ENCODE measurements at regions not wholly inside any gene's neighbourhood (a gene's known extent, or its start where the extent isn't known, plus 50 kb on each side); places are given as distances from the start of the nearest gene placed in this dataset.

GRCh38 chr16:65933703-65934102, 432.8 kb upstream of the CDH5 start (continued):
- TF ChIP-seq SP1 (CRISPR knock-in tag; conservative IDR thresholded peaks at IDR 0.05) (no peak), IRF2 (CRISPR knock-in tag; IDR thresholded peaks at IDR 0.05; ENCODE audit: borderline replicate concordance, low read depth) (no peak), ZNF532 (CRISPR knock-in tag; IDR thresholded peaks at IDR 0.05; ENCODE audit: borderline replicate concordance) (no peak), EMX1 (CRISPR knock-in tag; IDR thresholded peaks at IDR 0.05) (no peak), OVOL2 (CRISPR knock-in tag; IDR thresholded peaks at IDR 0.05; ENCODE audit: borderline replicate concordance) (no peak), SMAD3 (CRISPR knock-in tag; IDR thresholded peaks at IDR 0.05; ENCODE audit: borderline replicate concordance) (no peak), ZNF671 (CRISPR knock-in tag; IDR thresholded peaks at IDR 0.05) (no peak)
- TF ChIP-seq, protein P1, sequence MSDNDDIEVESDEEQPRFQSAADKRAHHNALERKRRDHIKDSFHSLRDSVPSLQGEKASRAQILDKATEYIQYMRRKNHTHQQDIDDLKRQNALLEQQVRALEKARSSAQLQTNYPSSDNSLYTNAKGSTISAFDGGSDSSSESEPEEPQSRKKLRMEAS (CRISPR knock-in tag; IDR thresholded peaks at IDR 0.05): no peak

GRCh38 chr16:65932350-65933072, 434.0 kb upstream of the CDH5 start:
- Mint-ChIP-seq H3K27ac (no peak overlapping the region), H3K27me3 (ENCODE audit: low read depth) (peaks cover 4% of the 10 kb centered on the region), H3K4me3 (no peak overlapping the region), H3K4me1 (no peaks in the 10 kb centered on the region), H3K36me3 (peaks cover 8% of the 10 kb centered on the region), H3K9me3 (peaks cover 40% of the 10 kb centered on the region)
- no peak for DNase-seq (ENCODE audit: low spot score)
- no peak for ATAC-seq
- TF ChIP-seq, protein P2, sequence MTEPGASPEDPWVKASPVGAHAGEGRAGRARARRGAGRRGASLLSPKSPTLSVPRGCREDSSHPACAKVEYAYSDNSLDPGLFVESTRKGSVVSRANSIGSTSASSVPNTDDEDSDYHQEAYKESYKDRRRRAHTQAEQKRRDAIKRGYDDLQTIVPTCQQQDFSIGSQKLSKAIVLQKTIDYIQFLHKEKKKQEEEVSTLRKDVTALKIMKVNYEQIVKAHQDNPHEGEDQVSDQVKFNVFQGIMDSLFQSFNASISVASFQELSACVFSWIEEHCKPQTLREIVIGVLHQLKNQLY (CRISPR knock-in tag; IDR thresholded peaks at IDR 0.05): no peak
- TF ChIP-seq, protein P3, sequence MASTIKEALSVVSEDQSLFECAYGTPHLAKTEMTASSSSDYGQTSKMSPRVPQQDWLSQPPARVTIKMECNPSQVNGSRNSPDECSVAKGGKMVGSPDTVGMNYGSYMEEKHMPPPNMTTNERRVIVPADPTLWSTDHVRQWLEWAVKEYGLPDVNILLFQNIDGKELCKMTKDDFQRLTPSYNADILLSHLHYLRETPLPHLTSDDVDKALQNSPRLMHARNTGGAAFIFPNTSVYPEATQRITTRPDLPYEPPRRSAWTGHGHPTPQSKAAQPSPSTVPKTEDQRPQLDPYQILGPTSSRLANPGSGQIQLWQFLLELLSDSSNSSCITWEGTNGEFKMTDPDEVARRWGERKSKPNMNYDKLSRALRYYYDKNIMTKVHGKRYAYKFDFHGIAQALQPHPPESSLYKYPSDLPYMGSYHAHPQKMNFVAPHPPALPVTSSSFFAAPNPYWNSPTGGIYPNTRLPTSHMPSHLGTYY (CRISPR knock-in tag; IDR thresholded peaks at IDR 0.05): no peak
- TF ChIP-seq, protein P4, sequence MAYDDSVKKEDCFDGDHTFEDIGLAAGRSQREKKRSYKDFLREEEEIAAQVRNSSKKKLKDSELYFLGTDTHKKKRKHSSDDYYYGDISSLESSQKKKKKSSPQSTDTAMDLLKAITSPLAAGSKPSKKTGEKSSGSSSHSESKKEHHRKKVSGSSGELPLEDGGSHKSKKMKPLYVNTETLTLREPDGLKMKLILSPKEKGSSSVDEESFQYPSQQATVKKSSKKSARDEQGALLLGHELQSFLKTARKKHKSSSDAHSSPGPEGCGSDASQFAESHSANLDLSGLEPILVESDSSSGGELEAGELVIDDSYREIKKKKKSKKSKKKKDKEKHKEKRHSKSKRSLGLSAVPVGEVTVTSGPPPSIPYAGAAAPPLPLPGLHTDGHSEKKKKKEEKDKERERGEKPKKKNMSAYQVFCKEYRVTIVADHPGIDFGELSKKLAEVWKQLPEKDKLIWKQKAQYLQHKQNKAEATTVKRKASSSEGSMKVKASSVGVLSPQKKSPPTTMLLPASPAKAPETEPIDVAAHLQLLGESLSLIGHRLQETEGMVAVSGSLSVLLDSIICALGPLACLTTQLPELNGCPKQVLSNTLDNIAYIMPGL (CRISPR knock-in tag; IDR thresholded peaks at IDR 0.05): no peak
- TF ChIP-seq FOXP1 (CRISPR knock-in tag; IDR thresholded peaks at IDR 0.05; ENCODE audit: borderline replicate concordance) (no peak), ELF4 (CRISPR knock-in tag; IDR thresholded peaks at IDR 0.05; ENCODE audit: low read depth) (no peak), CREM (CRISPR knock-in tag; IDR thresholded peaks at IDR 0.05) (no peak), ETV6 (CRISPR knock-in tag; IDR thresholded peaks at IDR 0.05) (no peak), ZNF138 (CRISPR knock-in tag; conservative IDR thresholded peaks at IDR 0.05) (no peak), NFE2L1 (CRISPR knock-in tag; IDR thresholded peaks at IDR 0.05) (no peak), PRRX2 (CRISPR knock-in tag; IDR thresholded peaks at IDR 0.05) (no peak), RORB (CRISPR knock-in tag; IDR thresholded peaks at IDR 0.05) (no peak), SP1 (CRISPR knock-in tag; conservative IDR thresholded peaks at IDR 0.05) (no peak), FOXP4 (CRISPR knock-in tag; IDR thresholded peaks at IDR 0.05) (no peak), NR2C2 (CRISPR knock-in tag; IDR thresholded peaks at IDR 0.05) (no peak), ZNF671 (CRISPR knock-in tag; IDR thresholded peaks at IDR 0.05) (no peak), TCF7 (CRISPR knock-in tag; IDR thresholded peaks at IDR 0.05; ENCODE audit: low read depth) (no peak), KAT7 (CRISPR knock-in tag; IDR thresholded peaks at IDR 0.05; ENCODE audit: borderline replicate concordance) (no peak)
- TF ChIP-seq, protein P5, sequence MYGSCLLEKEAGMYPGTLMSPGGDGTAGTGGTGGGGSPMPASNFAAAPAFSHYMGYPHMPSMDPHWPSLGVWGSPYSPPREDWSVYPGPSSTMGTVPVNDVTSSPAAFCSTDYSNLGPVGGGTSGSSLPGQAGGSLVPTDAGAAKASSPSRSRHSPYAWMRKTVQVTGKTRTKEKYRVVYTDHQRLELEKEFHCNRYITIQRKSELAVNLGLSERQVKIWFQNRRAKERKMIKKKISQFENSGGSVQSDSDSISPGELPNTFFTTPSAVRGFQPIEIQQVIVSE (CRISPR knock-in tag; IDR thresholded peaks at IDR 0.05; ENCODE audit: borderline replicate concordance): no peak
- TF ChIP-seq, protein P6, sequence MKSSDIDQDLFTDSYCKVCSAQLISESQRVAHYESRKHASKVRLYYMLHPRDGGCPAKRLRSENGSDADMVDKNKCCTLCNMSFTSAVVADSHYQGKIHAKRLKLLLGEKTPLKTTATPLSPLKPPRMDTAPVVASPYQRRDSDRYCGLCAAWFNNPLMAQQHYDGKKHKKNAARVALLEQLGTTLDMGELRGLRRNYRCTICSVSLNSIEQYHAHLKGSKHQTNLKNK (CRISPR knock-in tag; IDR thresholded peaks at IDR 0.05): no peak
- ChIA-PET POLR2A (no interaction called here), CTCF (no interaction called here)

All from WTC11 (cell line).